SK-N-SH treated with all-trans-retinoic acid at 6 μM for 48 hours (cell line): ENCODE measurements at regions not wholly inside any gene's neighbourhood (a gene's known extent, or its start where the extent isn't known, plus 50 kb on each side); places are given as distances from the start of the nearest gene placed in this dataset.

Experiments used
- ATAC-seq: fragments of 200-7000 bp; cut with Tn5 transposase; 3 replicates; pipeline ENCODE4 v1.9.1; 2020; ENCODE audit warnings: mild to moderate bottlenecking, moderate library complexity
- ARNTL ChIP-seq: fragments of 450-650 bp; formaldehyde crosslinking; IDR thresholded peaks from 2 replicates; pipeline ENCODE4 v1.5.0; 2020; ENCODE audit warnings: low read depth, mild to moderate bottlenecking, moderate library complexity, borderline replicate concordance
- BACH2 ChIP-seq: fragments of 250-450 bp; sonication (Bioruptor Pico); IDR thresholded peaks from 2 replicates; pipeline ENCODE4 v1.9.0; 2021; ENCODE audit warnings: mild to moderate bottlenecking, borderline replicate concordance
- CREB5 ChIP-seq: fragments of 250-450 bp; sonication (Bioruptor Pico); IDR thresholded peaks from 2 replicates; pipeline ENCODE4 v1.5.1; 2020; ENCODE audit warnings: low read depth, mild to moderate bottlenecking, moderate library complexity
- CSRNP3 ChIP-seq: fragments of 250-450 bp; sonication (Bioruptor Pico); IDR thresholded peaks from 2 replicates; pipeline ENCODE4 v1.5.1; 2021; ENCODE audit warnings: mild to moderate bottlenecking, moderate library complexity
- ESRRG ChIP-seq: fragments of 250-450 bp; sonication (Bioruptor Pico); IDR thresholded peaks from 2 replicates; pipeline ENCODE4 v1.6.1; 2021; ENCODE audit warnings: mild to moderate bottlenecking
- GLIS3 ChIP-seq: fragments of 250-450 bp; sonication (Bioruptor Pico); IDR thresholded peaks from 2 replicates; pipeline ENCODE4 v1.5.0; 2020; ENCODE audit warnings: mild to moderate bottlenecking, moderate library complexity
- ISL1 ChIP-seq: fragments of 250-450 bp; sonication (Bioruptor Pico); IDR thresholded peaks from 2 replicates; pipeline ENCODE4 v2.1.2; 2022; ENCODE audit warnings: mild to moderate bottlenecking, moderate library complexity
- OSR1 ChIP-seq: fragments of 250-450 bp; sonication (Bioruptor Pico); IDR thresholded peaks from 2 replicates; pipeline ENCODE4 v1.8.0; 2022; ENCODE audit warnings: moderate library complexity, mild to moderate bottlenecking, inconsistent platforms
- PATZ1 ChIP-seq: fragments of 250-450 bp; sonication (Bioruptor Pico); IDR thresholded peaks from 2 replicates; pipeline ENCODE4 v1.8.0; 2020; ENCODE audit warnings: mild to moderate bottlenecking, moderate library complexity, borderline replicate concordance
- POU6F1 ChIP-seq: fragments of 250-450 bp; sonication (Bioruptor Pico); IDR thresholded peaks from 2 replicates; pipeline ENCODE4 v1.8.0; 2021; ENCODE audit warnings: low read depth, mild to moderate bottlenecking, moderate library complexity, borderline replicate concordance
- PPARA ChIP-seq: fragments of 250-450 bp; sonication (Bioruptor Pico); IDR thresholded peaks from 2 replicates; pipeline ENCODE4 v1.5.0; 2020; ENCODE audit warnings: mild to moderate bottlenecking, borderline replicate concordance
- RARB ChIP-seq: fragments of 250-450 bp; sonication (Bioruptor Pico); IDR thresholded peaks from 2 replicates; pipeline ENCODE4 v1.8.0; 2021; ENCODE audit warnings: mild to moderate bottlenecking, moderate library complexity
- SNAI2 ChIP-seq: fragments of 250-450 bp; sonication (Bioruptor Pico); IDR thresholded peaks from 2 replicates; pipeline ENCODE4 v1.5.0; 2020; ENCODE audit warnings: mild to moderate bottlenecking, moderate library complexity
- TCF4 ChIP-seq: fragments of 250-450 bp; sonication (Bioruptor Pico); IDR thresholded peaks from 2 replicates; pipeline ENCODE4 v1.8.0; 2021; ENCODE audit warnings: mild to moderate bottlenecking, moderate library complexity, borderline replicate concordance
- TOX ChIP-seq: fragments of 250-450 bp; sonication (Bioruptor Pico); IDR thresholded peaks from 2 replicates; pipeline ENCODE4 v1.8.0; 2021; ENCODE audit warnings: mild to moderate bottlenecking, moderate library complexity, borderline replicate concordance
- TSHZ2 ChIP-seq: fragments of 250-450 bp; sonication (Bioruptor Pico); IDR thresholded peaks from 2 replicates; pipeline ENCODE4 v1.5.0; 2020; ENCODE audit warnings: mild to moderate bottlenecking, moderate library complexity
- ZC3H10 ChIP-seq: fragments of 250-450 bp; sonication (Bioruptor Pico); IDR thresholded peaks from 2 replicates; pipeline ENCODE4 v1.5.1; 2021; ENCODE audit warnings: mild to moderate bottlenecking, moderate library complexity
- ZFP3 ChIP-seq: fragments of 250-450 bp; sonication (Bioruptor Pico); IDR thresholded peaks from 2 replicates; pipeline ENCODE4 v1.5.0; 2020; ENCODE audit warnings: mild to moderate bottlenecking, moderate library complexity
- ZNF565 ChIP-seq: fragments of 450-650 bp; formaldehyde crosslinking; conservative IDR thresholded peaks from 2 replicates; pipeline ENCODE4 v1.5.0; 2020; ENCODE audit warnings: low read depth, mild to moderate bottlenecking, moderate library complexity
- ZNF70 ChIP-seq: fragments of 450-650 bp; formaldehyde crosslinking; IDR thresholded peaks from 2 replicates; pipeline ENCODE4 v1.5.0; 2020; ENCODE audit warnings: mild to moderate bottlenecking, moderate library complexity
- ZNF8 ChIP-seq: fragments of 450-650 bp; formaldehyde crosslinking; IDR thresholded peaks from 2 replicates; pipeline ENCODE4 v1.5.0; 2020; ENCODE audit warnings: mild to moderate bottlenecking, moderate library complexity

- no peak for ATAC-seq
- no peak for TF ChIP-seq RARB (CRISPR knock-in tag)
- TF ChIP-seq ESRRG: no peak
- no peak for TF ChIP-seq TOX
- no peak for TF ChIP-seq ZC3H10 (CRISPR knock-in tag)
- no peak for TF ChIP-seq ZNF70 (CRISPR knock-in tag)
- no peak for TF ChIP-seq CSRNP3 (CRISPR knock-in tag)
- no peak for TF ChIP-seq ZNF8 (CRISPR knock-in tag)
- TF ChIP-seq ISL1 (CRISPR knock-in tag): no peak
- TF ChIP-seq ARNTL (CRISPR knock-in tag): no peak
- no peak for TF ChIP-seq TSHZ2 (CRISPR knock-in tag)
- no peak for TF ChIP-seq GLIS3 (CRISPR knock-in tag)
- no peak for TF ChIP-seq PPARA (CRISPR knock-in tag)
- TF ChIP-seq TCF4 (CRISPR knock-in tag): no peak
- TF ChIP-seq ZFP3: no peak
- TF ChIP-seq ZNF565: no peak
- no peak for TF ChIP-seq OSR1 (CRISPR knock-in tag)
- no peak for TF ChIP-seq BACH2
Observed at GRCh38 chr15:69885173-69885955, 212.4 kb downstream of the TLE3 start.

DNA sequence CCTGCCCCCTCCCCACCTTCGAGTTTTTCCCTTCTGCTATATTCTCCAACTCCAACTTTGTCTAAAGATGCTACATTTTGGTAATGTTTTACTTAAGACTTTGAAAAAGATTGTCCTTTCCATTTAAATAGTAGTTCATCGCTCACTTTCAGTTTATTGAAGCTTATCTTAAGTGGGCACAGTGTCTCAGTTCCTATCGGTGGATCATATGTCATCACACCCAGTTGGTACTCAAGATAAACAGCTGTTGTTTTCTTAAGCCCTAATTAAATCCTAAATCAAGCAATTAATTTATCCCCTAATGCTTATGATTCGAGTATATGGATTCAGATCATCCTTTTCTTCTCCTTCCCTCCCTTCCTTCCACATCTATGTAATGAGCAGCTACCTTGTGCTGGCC is 210.7 kb downstream of the TLE3 start:
- no peak for TF ChIP-seq TCF4 (CRISPR knock-in tag)
- TF ChIP-seq ISL1 (CRISPR knock-in tag): no peak
- no peak for TF ChIP-seq ZC3H10 (CRISPR knock-in tag)
- TF ChIP-seq CREB5 (CRISPR knock-in tag): no peak
- no peak for ATAC-seq

- no peak for TF ChIP-seq ZNF70 (CRISPR knock-in tag)
- TF ChIP-seq SNAI2 (CRISPR knock-in tag): no peak
- no peak for TF ChIP-seq CREB5 (CRISPR knock-in tag)
- TF ChIP-seq ZNF8 (CRISPR knock-in tag): no peak
- no peak for TF ChIP-seq PPARA (CRISPR knock-in tag)
- TF ChIP-seq ZFP3: no peak
- TF ChIP-seq OSR1 (CRISPR knock-in tag): no peak
- no peak for TF ChIP-seq POU6F1 (CRISPR knock-in tag)
- TF ChIP-seq BACH2: no peak
- TF ChIP-seq ARNTL (CRISPR knock-in tag): no peak
- TF ChIP-seq TOX: no peak
- no peak for TF ChIP-seq ISL1 (CRISPR knock-in tag)
- TF ChIP-seq ZNF565: no peak
- no peak for TF ChIP-seq RARB (CRISPR knock-in tag)
- TF ChIP-seq ESRRG: no peak
- no peak for TF ChIP-seq PATZ1 (CRISPR knock-in tag)
- ATAC-seq: no peak
Observed at GRCh38 chr15:69887553-69887952, 210.2 kb downstream of the TLE3 start.
